ENCODE measurements at regions not wholly inside any gene's neighbourhood (a gene's known extent, or its start where the extent isn't known, plus 50 kb on each side); places are given as distances from the start of the nearest gene placed in this dataset.
"Not testable (repeated sequence)": the region's sequence is repeated elsewhere in the genome, so short reads cannot be mapped to it uniquely, and the experiment has no call there.

- H3K4me1 ChIP-seq (ENCODE audit: control insufficient read depth in 2 of 2, insufficient read depth in 2 of 2, low read length in 2 of 2) = no peaks in the 10 kb centered on the region
- no peaks in the 10 kb centered on the region for H3K36me3 ChIP-seq (replicated peaks in 1 of 2; ENCODE audit: control extremely low read depth in 1 of 2, control insufficient read depth in 1 of 2, extremely low read depth in 1 of 2, insufficient read depth in 2 of 2, low read length in 1 of 2)
- no peaks in the 10 kb centered on the region for H3K79me2 ChIP-seq (ENCODE audit: control insufficient read depth, insufficient read depth, low read length)
- Mint-ChIP-seq H3K27me3 (no peaks in the 10 kb centered on the region), H3K4me1 (no peaks in the 10 kb centered on the region), H3K4me3 (no peak overlapping the region), H3K27ac (no peak overlapping the region), H3K9me3 (ENCODE audit: insufficient read depth) (peaks cover 3% of the 10 kb centered on the region)
- DNase-seq = no peak
- H3K4me3 ChIP-seq (ENCODE audit: control extremely low read depth in 1 of 5, extremely low read depth in 1 of 5, insufficient read depth in 1 of 5, low read depth in 2 of 5, low read length in 4 of 5) = no peak overlapping the region
- WGBS (ENCODE audit: insufficient coverage) = 92% methylated on average over 2 of the region's 4 CpGs
- no peak overlapping the region for H3K4me2 ChIP-seq (replicated peaks; ENCODE audit: low read depth, low read length, poor library complexity, severe bottlenecking)
- ATAC-seq (ENCODE audit: low read depth) = no peak
- ChIA-PET POLR2A (no interaction called here), CTCF (no interaction called here)
- no peaks in the 10 kb centered on the region for H3K9me3 ChIP-seq (ENCODE audit: control extremely low read depth in 1 of 3, control insufficient read depth in 2 of 3, insufficient read depth in 1 of 3, low read length in 2 of 3)
- no peak overlapping the region for H3K9ac ChIP-seq (ENCODE audit: low read length)
- intact Hi-C loops (cut with micrococcal nuclease) = no loop called here
- H3K27ac ChIP-seq (ENCODE audit: low read length in 2 of 2) = no peak overlapping the region
- TF ChIP-seq EZH2 (IDR thresholded peaks at IDR 0.05; ENCODE audit: borderline replicate concordance, insufficient read depth, low read depth, low read length, poor library complexity, severe bottlenecking) = no peak
- TF ChIP-seq CTCF (IDR thresholded peaks at IDR 0.05) = no peak
- no peaks in the 10 kb centered on the region for H4K20me1 ChIP-seq (ENCODE audit: control insufficient read depth, insufficient read depth, low read length, poor library complexity, severe bottlenecking)
- no peak overlapping the region for H2AFZ ChIP-seq (ENCODE audit: insufficient read depth, low read depth, low read length, poor library complexity, severe bottlenecking)
- no peaks in the 10 kb centered on the region for H3K27me3 ChIP-seq (replicated peaks in 1 of 4; ENCODE audit: control extremely low read depth in 1 of 4, control insufficient read depth in 3 of 4, insufficient read depth in 4 of 4, low read length in 3 of 4)
These were observed 756.5 kb downstream of the C4orf33 start for GRCh38 chr4:129852434-129852833.

GRCh38 chr4:129853685-129854467 is 757.9 kb downstream of the C4orf33 start:
- DNase-seq; H4K20me1 ChIP-seq (ENCODE audit: control insufficient read depth, insufficient read depth, low read length, poor library complexity, severe bottlenecking); ATAC-seq (ENCODE audit: low read depth); H3K4me1 Mint-ChIP-seq; H3K4me3 Mint-ChIP-seq; H3K4me1 ChIP-seq (ENCODE audit: control insufficient read depth in 2 of 2, insufficient read depth in 2 of 2, low read length in 2 of 2); H3K27me3 Mint-ChIP-seq; H3K9ac ChIP-seq (ENCODE audit: low read length); H2AFZ ChIP-seq (ENCODE audit: insufficient read depth, low read depth, low read length, poor library complexity, severe bottlenecking); H3K27ac ChIP-seq (ENCODE audit: low read length in 2 of 2); H3K27ac Mint-ChIP-seq; H3K9me3 Mint-ChIP-seq (ENCODE audit: insufficient read depth); H3K4me3 ChIP-seq (ENCODE audit: control extremely low read depth in 1 of 5, extremely low read depth in 1 of 5, insufficient read depth in 1 of 5, low read depth in 2 of 5, low read length in 4 of 5); H3K79me2 ChIP-seq (ENCODE audit: control insufficient read depth, insufficient read depth, low read length); H3K4me2 ChIP-seq (replicated peaks; ENCODE audit: low read depth, low read length, poor library complexity, severe bottlenecking); POLR2A ChIA-PET; H3K27me3 ChIP-seq (replicated peaks in 1 of 4; ENCODE audit: control extremely low read depth in 1 of 4, control insufficient read depth in 3 of 4, insufficient read depth in 4 of 4, low read length in 3 of 4); H3K36me3 ChIP-seq (replicated peaks in 1 of 2; ENCODE audit: control extremely low read depth in 1 of 2, control insufficient read depth in 1 of 2, extremely low read depth in 1 of 2, insufficient read depth in 2 of 2, low read length in 1 of 2); intact Hi-C loops (cut with micrococcal nuclease); H3K9me3 ChIP-seq (ENCODE audit: control extremely low read depth in 1 of 3, control insufficient read depth in 2 of 3, insufficient read depth in 1 of 3, low read length in 2 of 3); CTCF ChIA-PET: not testable (repeated sequence)
- WGBS (ENCODE audit: insufficient coverage) = 94% methylated on average over 18 of the region's 27 CpGs

Measured in B cell (primary cell).